T-helper 1 cell treated with Interleukin-12 subunit alpha and Interleukin-12 subunit beta and Interleukin-4 antibody, amounts not matched to agents 30 μg/mL and 1 μg/mL, for 36 hours (primary cell): ENCODE measurements at regions not wholly inside any gene's neighbourhood (a gene's known extent, or its start where the extent isn't known, plus 50 kb on each side); places are given as distances from the start of the nearest gene placed in this dataset.

Source experiments
- H3K27ac Mint-ChIP-seq: one replicate; pipeline ENCODE4 v1.8.0; 2021; ENCODE audit warnings: mild to moderate bottlenecking, mixed read lengths
- H3K27me3 Mint-ChIP-seq: one replicate; pipeline ENCODE4 v1.8.0; 2021; ENCODE audit warnings: low read depth, mixed read lengths
- H3K36me3 Mint-ChIP-seq: one replicate; pipeline ENCODE4 v1.8.0; 2021; ENCODE audit warnings: low read depth, mixed read lengths
- H3K4me1 Mint-ChIP-seq: one replicate; pipeline ENCODE4 v1.8.0; 2021; ENCODE audit warnings: low read depth, mixed read lengths
- H3K4me3 Mint-ChIP-seq: one replicate; pipeline ENCODE4 v1.8.0; 2021; ENCODE audit warnings: mild to moderate bottlenecking, moderate library complexity, mixed read lengths
- H3K9me3 Mint-ChIP-seq: one replicate; pipeline ENCODE4 v1.8.0; 2021; ENCODE audit warnings: mixed read lengths

- H3K9me3 Mint-ChIP-seq: no peaks in the 10 kb centered on the region
- no peaks in the 10 kb centered on the region for H3K36me3 Mint-ChIP-seq
- no peaks in the 10 kb centered on the region for H3K4me1 Mint-ChIP-seq
- H3K4me3 Mint-ChIP-seq: no peak overlapping the region
- no peak overlapping the region for H3K27ac Mint-ChIP-seq
- H3K27me3 Mint-ChIP-seq: no peaks in the 10 kb centered on the region
Observed at GRCh38 chr3:127033171-127033570, 50.3 kb downstream of the PLXNA1 start.

- no peaks in the 10 kb centered on the region for H3K27me3 Mint-ChIP-seq
- H3K9me3 Mint-ChIP-seq: no peaks in the 10 kb centered on the region
- no peaks in the 10 kb centered on the region for H3K4me1 Mint-ChIP-seq
- H3K4me3 Mint-ChIP-seq: no peak overlapping the region
- H3K27ac Mint-ChIP-seq: no peak overlapping the region
- no peaks in the 10 kb centered on the region for H3K36me3 Mint-ChIP-seq
Observed at GRCh38 chr3:127033786-127034185, 50.9 kb downstream of the PLXNA1 start.

- no peaks in the 10 kb centered on the region for H3K36me3 Mint-ChIP-seq
- H3K4me1 Mint-ChIP-seq: no peaks in the 10 kb centered on the region
- H3K27me3 Mint-ChIP-seq: no peaks in the 10 kb centered on the region
- H3K4me3 Mint-ChIP-seq: no peak overlapping the region
- no peak overlapping the region for H3K27ac Mint-ChIP-seq
- H3K9me3 Mint-ChIP-seq: no peaks in the 10 kb centered on the region
Observed at GRCh38 chr3:127034195-127034989, 51.5 kb downstream of the PLXNA1 start.

- Mint-ChIP-seq H3K9me3 (no peaks in the 10 kb centered on the region), H3K4me1 (no peaks in the 10 kb centered on the region), H3K36me3 (no peaks in the 10 kb centered on the region), H3K4me3 (no peak overlapping the region), H3K27ac (no peak overlapping the region), H3K27me3 (no peaks in the 10 kb centered on the region)
Observed at GRCh38 chr3:127034990-127035652, 52.2 kb downstream of the PLXNA1 start.

- Mint-ChIP-seq H3K4me3 (no peak overlapping the region), H3K27ac (no peak overlapping the region), H3K27me3 (no peaks in the 10 kb centered on the region), H3K9me3 (no peaks in the 10 kb centered on the region), H3K36me3 (no peaks in the 10 kb centered on the region), H3K4me1 (no peaks in the 10 kb centered on the region)
Observed at GRCh38 chr3:127035677-127036076, 52.8 kb downstream of the PLXNA1 start.

GRCh38 chr3:127036209-127037020 lies 53.5 kb downstream of the PLXNA1 start:
- H3K27ac Mint-ChIP-seq: no peak overlapping the region
- no peaks in the 10 kb centered on the region for H3K27me3 Mint-ChIP-seq
- no peak overlapping the region for H3K4me3 Mint-ChIP-seq
- H3K9me3 Mint-ChIP-seq: no peaks in the 10 kb centered on the region
- no peaks in the 10 kb centered on the region for H3K36me3 Mint-ChIP-seq
- no peaks in the 10 kb centered on the region for H3K4me1 Mint-ChIP-seq

- Mint-ChIP-seq H3K27ac (no peak overlapping the region), H3K4me1 (no peaks in the 10 kb centered on the region), H3K36me3 (no peaks in the 10 kb centered on the region), H3K27me3 (no peaks in the 10 kb centered on the region), H3K4me3 (no peak overlapping the region), H3K9me3 (no peaks in the 10 kb centered on the region)
Observed at GRCh38 chr3:127037021-127037400, 54.1 kb downstream of the PLXNA1 start.

- H3K27me3 Mint-ChIP-seq: no peaks in the 10 kb centered on the region
- H3K9me3 Mint-ChIP-seq: no peaks in the 10 kb centered on the region
- H3K4me1 Mint-ChIP-seq: no peaks in the 10 kb centered on the region
- H3K36me3 Mint-ChIP-seq: no peaks in the 10 kb centered on the region
- no peak overlapping the region for H3K27ac Mint-ChIP-seq
- no peak overlapping the region for H3K4me3 Mint-ChIP-seq
Observed at GRCh38 chr3:127037418-127037841, 54.5 kb downstream of the PLXNA1 start.

GRCh38 chr3:127037971-127038446 lies 55.1 kb downstream of the PLXNA1 start:
- H3K27ac Mint-ChIP-seq: no peak overlapping the region
- no peaks in the 10 kb centered on the region for H3K36me3 Mint-ChIP-seq
- H3K27me3 Mint-ChIP-seq: no peaks in the 10 kb centered on the region
- no peaks in the 10 kb centered on the region for H3K9me3 Mint-ChIP-seq
- no peaks in the 10 kb centered on the region for H3K4me1 Mint-ChIP-seq
- H3K4me3 Mint-ChIP-seq: no peak overlapping the region

GRCh38 chr3:127038466-127038865 lies 55.6 kb downstream of the PLXNA1 start:
- no peak overlapping the region for H3K27ac Mint-ChIP-seq
- H3K27me3 Mint-ChIP-seq: no peaks in the 10 kb centered on the region
- no peak overlapping the region for H3K4me3 Mint-ChIP-seq
- H3K36me3 Mint-ChIP-seq: no peaks in the 10 kb centered on the region
- no peaks in the 10 kb centered on the region for H3K4me1 Mint-ChIP-seq
- H3K9me3 Mint-ChIP-seq: no peaks in the 10 kb centered on the region

GRCh38 chr3:127038923-127039581 lies 56.1 kb downstream of the PLXNA1 start:
- H3K4me1 Mint-ChIP-seq: no peaks in the 10 kb centered on the region
- no peaks in the 10 kb centered on the region for H3K36me3 Mint-ChIP-seq
- no peaks in the 10 kb centered on the region for H3K27me3 Mint-ChIP-seq
- no peak overlapping the region for H3K27ac Mint-ChIP-seq
- H3K4me3 Mint-ChIP-seq: no peak overlapping the region
- H3K9me3 Mint-ChIP-seq: no peaks in the 10 kb centered on the region

GRCh38 chr3:127039719-127040118 lies 56.8 kb downstream of the PLXNA1 start:
- no peak overlapping the region for H3K27ac Mint-ChIP-seq
- no peaks in the 10 kb centered on the region for H3K4me1 Mint-ChIP-seq
- no peaks in the 10 kb centered on the region for H3K9me3 Mint-ChIP-seq
- H3K27me3 Mint-ChIP-seq: no peaks in the 10 kb centered on the region
- H3K4me3 Mint-ChIP-seq: no peak overlapping the region
- H3K36me3 Mint-ChIP-seq: no peaks in the 10 kb centered on the region

- H3K27ac Mint-ChIP-seq: no peak overlapping the region
- H3K36me3 Mint-ChIP-seq: no peaks in the 10 kb centered on the region
- no peaks in the 10 kb centered on the region for H3K9me3 Mint-ChIP-seq
- no peak overlapping the region for H3K4me3 Mint-ChIP-seq
- H3K27me3 Mint-ChIP-seq: no peaks in the 10 kb centered on the region
- no peaks in the 10 kb centered on the region for H3K4me1 Mint-ChIP-seq
Observed at GRCh38 chr3:127040216-127040615, 57.3 kb downstream of the PLXNA1 start.

GRCh38 chr3:127041264-127041820 lies 58.4 kb downstream of the PLXNA1 start:
- no peaks in the 10 kb centered on the region for H3K27me3 Mint-ChIP-seq
- H3K27ac Mint-ChIP-seq: no peak overlapping the region
- H3K36me3 Mint-ChIP-seq: no peaks in the 10 kb centered on the region
- H3K4me3 Mint-ChIP-seq: no peak overlapping the region
- no peaks in the 10 kb centered on the region for H3K9me3 Mint-ChIP-seq
- no peaks in the 10 kb centered on the region for H3K4me1 Mint-ChIP-seq
